Suprapubic skin (tissue), 4 donors: ENCODE measurements at regions not wholly inside any gene's neighbourhood (a gene's known extent, or its start where the extent isn't known, plus 50 kb on each side); places are given as distances from the start of the nearest gene placed in this dataset.

Experiments used
- CTCF ChIP-seq, 2 donors: fragments of 200-600 bp in 1 of 2; fragments of 450-650 bp in 1 of 2; sonication (generic) in 1 of 2; IDR thresholded peaks; one replicate each; pipeline ENCODE4 v1.5.1; 2016 to 2019; ENCODE audit warnings: antibody characterized with exemption in 2 of 2, mild to moderate bottlenecking in 1 of 2, moderate library complexity in 1 of 2
- EP300 ChIP-seq: sonication (generic); formaldehyde crosslinking; IDR thresholded peaks from one replicate; pipeline ENCODE4 v1.6.1; 2017; ENCODE audit warnings: antibody characterized with exemption
- POLR2A ChIP-seq, 2 donors: fragments of 450-650 bp; IDR thresholded peaks; one replicate each; pipeline ENCODE4 v1.6.1; 2017; ENCODE audit warnings: antibody characterized with exemption in 2 of 2, mild to moderate bottlenecking in 2 of 2, moderate library complexity in 2 of 2
- POLR2AphosphoS5 ChIP-seq, 3 donors: sonication (generic); formaldehyde crosslinking; IDR thresholded peaks; one replicate each; pipeline ENCODE4 v1.6.1; 2017; ENCODE audit warnings: antibody characterized with exemption in 3 of 3

GRCh38 chr12:105637470-105637869, 307.0 kb downstream of the C12orf75 start:
- TF ChIP-seq CTCF (IDR thresholded peaks at IDR 0.05), result no peak
- TF ChIP-seq POLR2A (IDR thresholded peaks at IDR 0.05), result no peak
- no peak for TF ChIP-seq POLR2AphosphoS5 (IDR thresholded peaks at IDR 0.05)
- no peak for TF ChIP-seq EP300
